GM19238 (cell line): ENCODE measurements at regions not wholly inside any gene's neighbourhood (a gene's known extent, or its start where the extent isn't known, plus 50 kb on each side); places are given as distances from the start of the nearest gene placed in this dataset.

Source experiments
- DNase-seq: peaks from one replicate; pipeline ENCODE4 v3.0.0; 2011; ENCODE audit warnings: low spot score; ENCODE audit not compliant: insufficient read length

DNA sequence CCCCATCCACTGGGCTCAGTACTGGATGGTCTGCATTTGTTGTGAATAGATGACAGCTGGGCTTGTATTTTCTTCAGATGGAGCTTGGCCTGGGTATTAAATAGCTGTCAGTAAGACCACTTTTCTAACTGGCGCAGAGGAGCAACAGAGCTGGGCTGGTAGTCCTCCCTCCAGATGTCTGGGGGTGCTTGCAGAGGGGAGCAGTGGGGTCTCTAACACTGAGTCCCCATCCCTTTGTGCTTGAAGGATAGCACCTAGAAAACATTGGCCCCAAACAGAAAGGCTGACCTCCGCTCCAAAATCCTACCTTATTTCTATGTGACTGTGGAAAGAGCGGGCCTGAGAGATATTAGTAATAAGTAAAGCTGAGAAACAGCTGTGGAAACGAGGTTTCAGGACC lies 131.6 kb upstream of the E2F8 start:
- no peak for DNase-seq

DNA sequence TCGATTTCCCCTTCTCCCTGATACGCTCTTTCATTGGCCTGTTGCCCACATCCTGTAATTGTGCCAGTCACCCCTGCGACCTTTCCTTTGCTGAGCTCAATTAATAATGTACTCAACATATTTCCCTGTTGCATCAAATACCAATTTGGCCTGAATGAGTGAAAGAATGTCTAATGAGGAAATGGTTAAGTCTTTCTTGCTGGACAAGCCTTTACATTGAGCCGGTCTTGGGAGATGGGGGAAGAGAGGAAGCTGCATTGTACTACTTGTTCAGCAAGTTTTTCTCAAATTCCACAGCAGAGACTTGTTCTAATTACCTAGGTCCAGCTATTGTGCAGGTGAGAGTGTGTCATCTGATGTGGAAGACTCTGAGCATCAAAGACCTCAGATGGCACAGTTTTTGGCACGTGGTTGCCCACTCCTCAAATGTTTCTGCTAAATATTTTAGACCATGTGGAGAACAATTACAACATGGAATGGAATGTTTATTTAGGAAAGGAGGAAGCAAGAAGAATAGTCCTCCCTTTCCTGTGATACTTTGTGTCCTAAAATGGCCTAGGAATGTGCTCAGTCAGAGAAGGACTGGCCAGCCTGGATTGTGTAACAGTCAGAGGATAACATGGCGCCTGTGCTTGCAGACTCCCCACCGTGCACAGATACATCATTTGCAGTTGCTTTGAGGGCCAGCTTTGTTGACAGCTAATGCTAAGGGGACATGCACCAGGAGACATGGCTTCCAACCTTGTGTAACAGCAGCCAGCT lies 129.5 kb upstream of the E2F8 start:
- no peak for DNase-seq

DNA sequence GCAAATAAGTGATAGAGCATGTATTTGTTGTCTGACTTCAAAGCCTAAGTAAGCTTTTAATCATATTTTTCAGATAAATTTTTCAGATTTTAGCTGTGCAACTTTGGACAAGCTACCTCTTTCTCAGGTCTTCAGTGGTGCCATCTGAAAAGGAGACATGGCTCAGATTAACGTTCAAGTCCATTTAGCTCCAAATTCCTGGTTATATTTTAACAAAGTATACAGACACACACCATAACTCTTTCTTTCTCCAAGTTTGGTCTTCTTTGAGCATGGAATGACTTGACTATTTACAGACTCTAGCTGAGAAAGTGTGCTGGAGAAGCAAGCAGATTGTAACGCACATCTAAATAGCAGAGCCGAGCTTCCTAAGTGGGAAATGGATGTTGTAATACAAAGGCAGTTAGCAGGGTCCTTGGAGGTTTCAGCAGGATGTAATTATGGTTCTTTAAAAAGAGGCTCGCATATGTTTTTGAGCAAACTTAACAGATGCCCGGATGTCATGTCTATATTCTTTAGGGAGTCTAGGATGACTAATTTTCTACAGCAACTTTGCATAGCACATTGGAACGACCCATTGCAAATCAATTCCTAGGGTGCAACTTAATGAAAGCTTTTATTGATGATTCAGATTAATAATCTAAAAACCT lies 128.1 kb upstream of the E2F8 start:
- DNase-seq: no peak

DNA sequence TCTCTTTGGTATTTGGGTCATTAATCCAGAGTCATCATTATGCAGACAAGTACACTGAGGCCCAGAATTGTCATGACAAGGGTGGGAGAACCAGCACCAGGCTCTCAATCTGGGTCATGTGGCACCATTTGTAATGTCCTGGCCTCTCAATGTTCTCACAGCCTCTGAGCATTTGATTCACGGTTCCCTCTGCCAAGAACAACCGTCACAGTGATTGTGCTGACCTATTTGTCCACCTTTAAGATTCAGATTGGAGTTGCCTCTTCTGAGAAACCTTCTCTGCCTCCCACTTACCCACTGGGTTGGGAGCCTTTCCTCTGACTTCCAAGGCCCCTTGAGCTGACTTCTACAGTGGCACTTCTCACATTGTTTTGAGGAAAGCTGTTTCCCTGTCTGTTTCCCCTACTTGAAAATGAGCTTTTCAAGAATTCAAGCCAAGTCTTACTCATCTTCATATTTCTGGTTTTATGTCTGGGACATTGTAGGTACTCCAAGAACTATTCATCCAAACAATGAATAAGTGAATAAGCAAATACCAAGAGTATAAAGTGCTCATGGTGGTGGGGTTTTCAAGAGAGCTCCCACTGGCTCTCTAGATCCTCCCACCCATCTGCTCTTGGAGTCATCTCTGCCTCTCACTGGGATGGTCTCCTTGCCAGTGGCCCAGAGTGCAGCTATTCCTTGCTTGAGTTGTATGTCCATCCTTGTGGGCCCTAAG lies 126.4 kb upstream of the E2F8 start:
- no peak for DNase-seq

DNA sequence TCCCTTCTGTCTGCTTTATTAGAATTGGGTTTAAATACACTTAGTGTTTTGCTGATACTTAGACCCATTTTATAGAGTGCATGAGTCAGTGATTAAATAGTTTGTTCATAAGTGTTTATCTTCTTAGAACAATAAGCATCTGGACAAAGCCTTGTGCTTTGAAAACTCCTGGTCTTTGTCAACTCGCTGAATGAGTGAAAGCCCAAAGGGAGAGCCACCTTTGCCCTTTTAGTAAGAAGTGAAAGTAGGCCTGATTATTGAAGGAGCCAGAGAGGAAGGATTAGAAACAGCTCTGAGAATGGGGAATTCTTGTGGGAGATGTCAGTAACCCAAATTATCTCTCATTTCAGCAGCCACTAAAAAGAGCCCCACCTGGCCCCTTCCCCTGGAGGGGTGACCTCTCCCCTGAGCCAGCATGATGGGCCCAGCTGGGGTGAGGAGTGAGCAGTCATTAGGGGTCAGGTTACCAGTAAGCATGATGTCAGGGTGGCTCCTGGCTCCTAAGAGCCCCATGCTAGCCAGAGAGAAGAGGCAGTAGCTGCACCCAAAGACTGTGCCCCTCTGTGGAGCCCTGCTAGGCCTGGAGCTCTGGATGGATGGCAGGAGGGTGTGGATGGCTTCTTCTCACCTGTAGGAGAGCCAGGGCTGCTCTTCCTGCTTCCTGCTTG lies 125.1 kb upstream of the E2F8 start:
- DNase-seq: no peak

DNA sequence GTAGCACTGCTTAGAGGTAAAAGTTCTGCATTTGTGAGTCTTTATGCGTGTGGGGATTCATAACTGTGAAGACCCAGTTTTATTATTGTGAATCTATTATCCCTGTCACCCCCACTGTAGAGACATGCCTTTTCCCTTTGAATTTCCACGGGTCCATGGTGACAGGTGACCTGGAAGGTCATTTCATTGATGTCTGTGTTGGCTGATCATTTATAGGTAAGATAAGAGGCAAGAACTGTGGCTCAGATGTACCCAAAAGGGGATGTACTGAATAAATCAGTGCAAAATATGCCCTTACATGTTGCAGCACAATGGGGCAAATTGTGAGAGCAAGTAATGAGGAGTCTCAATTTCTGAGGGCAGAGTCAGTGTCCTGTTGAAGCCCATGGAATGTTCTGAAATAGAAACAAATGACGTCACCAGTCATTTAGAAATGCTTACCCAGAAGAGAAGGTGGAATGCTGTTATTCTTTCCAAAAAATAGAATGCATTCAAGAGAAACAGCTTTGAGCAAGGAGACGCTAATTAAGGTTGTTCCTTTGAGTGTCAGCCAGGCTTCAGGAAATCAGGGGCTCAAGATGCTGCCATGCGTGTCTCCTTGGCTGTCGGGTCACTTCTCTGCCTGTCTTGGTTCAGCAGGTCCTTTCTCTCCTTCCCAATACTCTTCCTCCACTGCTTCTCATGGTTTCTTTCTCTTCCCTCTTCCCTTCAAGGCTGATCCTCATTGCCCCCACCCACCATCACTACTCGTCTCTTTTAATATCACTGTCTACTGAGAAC lies 118.7 kb upstream of the E2F8 start:
- DNase-seq: no peak

DNA sequence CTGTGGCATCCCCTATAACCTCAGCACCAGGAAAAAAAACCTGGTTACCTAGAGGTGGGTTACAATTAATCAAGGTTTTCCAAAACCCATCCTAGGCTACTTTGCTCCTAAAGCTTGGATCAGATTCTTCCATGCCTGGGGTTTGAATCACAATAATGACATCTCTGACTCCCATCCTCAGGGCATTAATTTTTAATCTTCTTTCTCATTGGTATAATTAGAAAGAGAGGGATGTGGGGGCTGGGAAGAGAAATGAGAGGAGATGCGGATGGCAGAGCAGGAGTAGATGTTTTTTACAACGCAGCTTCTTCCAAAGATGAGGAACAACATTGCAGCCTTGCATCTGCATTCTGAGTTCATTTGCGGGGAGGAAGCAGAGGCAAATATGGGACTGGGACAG lies 117.2 kb upstream of the E2F8 start:
- DNase-seq: no peak

DNA sequence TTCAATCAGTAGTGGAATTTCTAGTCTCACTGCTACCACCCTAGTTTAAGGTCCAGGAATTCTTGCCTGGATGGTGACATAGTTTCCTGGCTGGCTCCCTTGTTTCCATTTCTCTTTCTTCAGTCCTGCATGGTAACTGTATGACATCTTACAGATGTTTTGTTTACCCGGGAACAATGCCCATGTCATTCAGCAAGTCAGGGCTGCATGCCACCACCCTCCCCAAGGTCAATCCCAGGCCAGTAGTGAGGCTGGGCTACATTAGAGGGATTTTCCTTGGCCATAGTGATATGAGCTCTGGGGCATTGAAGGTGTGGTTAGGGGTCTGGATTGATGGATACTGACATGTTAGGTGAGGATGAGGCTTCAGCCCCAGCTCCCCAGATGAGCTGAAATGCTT lies 114.9 kb upstream of the E2F8 start:
- DNase-seq: no peak

DNA sequence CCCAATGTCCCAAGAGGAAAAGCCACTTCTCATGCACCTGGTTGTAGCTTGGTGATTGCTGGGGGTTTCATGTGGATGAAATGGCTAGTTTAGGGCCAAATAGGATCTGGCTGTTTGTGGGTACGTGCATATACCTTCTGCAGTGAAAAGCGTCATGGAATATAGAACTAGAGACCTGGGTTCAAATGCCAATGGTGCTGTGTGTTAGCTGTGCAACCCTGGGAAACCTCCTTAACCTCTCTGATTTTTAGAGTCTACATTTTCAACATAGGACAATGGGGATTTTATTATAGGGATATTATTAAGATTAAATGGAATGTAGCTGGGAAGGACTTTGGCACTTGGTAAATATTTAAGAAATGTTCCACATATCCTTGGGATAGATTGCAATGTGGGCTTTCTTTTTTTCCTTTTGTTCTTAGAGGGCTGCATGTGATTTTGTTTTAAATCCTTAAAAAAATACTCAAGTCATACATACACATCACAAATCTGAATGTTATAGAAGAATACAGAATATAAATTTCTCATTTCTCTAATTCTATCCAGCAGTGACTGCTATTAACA lies 112.6 kb upstream of the E2F8 start:
- no peak for DNase-seq

DNA sequence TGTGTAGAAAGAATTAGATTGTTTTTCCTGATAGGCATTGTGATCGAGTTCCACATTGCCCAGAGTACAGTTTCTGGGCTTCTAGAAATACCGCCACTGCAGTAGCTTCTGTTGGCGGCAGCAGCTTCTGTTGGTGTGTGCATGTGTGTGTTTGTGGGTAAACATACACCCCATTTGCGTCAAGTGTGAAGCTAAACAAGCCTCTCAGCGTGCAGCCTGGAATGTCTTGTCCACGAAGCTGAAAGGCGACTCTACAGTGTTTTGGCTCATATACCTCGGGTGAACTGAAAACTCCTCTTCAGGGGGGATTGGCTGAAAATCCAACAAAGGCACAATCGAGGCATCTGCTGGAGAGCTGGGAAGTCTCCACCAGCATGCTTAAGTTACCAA lies 112.0 kb upstream of the E2F8 start:
- no peak for DNase-seq

DNA sequence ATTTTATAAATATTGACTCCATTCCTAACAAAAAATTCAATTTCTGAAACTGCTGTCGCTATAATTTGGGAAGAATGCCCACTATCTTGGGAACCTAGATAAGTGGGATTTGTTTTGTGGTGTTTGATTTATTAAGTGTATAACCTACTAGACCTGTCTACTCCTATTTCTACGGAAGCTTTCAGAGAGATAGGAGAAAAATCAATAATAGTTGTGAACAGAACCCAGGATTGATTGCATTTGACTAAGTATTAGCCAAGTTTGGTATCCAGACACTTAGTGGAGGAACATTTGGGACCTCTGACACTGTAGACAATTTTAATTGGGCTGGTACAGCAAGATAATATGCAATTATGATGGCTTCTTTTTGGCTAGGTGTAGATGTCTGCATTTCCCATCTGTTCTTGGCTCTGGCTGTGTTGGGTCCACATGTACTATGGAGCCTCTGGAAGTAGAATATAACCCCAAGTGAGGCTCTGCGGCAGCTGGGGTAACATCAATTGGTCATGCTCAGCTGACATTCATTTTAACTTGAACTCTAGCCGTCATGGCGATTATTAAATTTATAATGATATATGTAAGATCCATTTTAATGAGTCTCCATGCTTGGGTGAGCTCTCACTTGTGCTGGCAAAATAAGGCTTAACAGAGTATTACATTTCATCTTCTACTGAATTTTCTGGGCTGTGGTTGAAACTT lies 111.5 kb upstream of the E2F8 start:
- no peak for DNase-seq

DNA sequence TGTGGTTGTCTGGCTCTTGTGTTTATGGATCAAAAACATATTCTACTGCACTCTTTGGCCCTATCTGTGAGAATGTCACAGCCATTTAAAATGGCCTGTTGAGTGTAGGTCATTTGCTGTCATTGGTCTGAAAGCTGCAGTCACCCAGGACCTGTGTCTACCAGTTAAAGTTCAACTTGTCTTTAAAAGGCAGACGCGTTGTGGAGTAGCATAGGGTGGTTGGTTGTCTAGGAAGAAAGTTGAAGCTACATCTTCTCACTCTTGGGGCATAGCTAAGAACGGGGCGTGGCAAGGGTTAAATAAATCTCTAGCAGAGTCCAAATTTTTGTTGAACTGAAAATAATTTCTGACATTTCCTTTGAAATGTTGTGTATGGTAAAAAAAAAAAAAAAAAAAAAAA lies 110.7 kb upstream of the E2F8 start:
- no peak for DNase-seq

DNA sequence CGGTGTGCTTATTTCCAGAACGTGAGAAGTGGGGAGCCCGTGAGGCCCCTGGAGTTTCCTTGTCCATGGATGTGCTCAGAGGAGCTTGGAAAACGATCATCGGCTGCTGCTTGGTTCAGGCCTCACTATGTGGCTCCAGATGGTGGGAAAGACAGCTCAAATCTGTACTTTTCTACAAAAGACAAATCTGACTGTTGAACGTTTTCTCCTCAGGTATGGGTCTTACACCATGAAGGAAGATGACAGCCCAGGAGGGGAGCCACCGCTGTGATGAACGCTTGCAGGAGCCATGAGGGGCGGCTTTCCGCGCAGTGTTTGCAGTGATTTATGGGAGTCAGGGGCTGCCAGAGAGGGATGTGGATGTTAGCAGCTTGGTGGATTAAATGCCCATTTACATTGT lies 109.4 kb upstream of the E2F8 start:
- DNase-seq: no peak

DNA sequence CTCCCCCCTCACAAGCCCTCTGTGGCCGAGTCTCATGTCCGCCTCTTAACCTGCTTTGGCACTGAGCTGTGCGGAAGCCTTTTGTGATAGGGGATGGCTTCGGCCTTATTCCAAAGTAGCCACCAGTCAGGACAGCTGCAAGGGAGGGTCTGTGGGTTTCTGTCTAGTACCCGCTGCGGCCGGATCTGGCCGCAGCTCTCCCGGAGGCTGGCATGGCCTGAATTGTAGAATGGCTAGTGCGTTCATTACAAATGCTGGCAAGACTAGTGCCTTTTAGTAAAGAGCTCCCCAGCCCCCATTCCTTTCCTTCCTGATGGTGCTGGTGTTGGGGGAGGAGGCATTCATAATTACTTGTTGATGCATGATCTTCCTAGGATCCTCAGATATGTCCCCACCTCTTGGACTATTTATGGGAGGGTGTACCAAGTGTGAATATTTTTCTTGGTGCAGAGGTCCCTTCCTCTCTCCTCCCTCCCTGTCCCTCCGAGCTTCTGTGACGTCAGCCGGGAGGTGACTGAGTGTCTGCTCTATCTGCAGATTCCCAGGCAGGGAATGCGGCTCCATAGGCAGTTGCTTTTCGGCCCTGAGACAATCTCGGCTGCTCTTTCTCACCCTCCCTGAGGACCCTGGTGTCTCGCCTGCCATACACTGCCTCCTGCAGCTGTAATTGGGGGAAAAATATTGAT lies 108.7 kb upstream of the E2F8 start:
- no peak for DNase-seq

DNA sequence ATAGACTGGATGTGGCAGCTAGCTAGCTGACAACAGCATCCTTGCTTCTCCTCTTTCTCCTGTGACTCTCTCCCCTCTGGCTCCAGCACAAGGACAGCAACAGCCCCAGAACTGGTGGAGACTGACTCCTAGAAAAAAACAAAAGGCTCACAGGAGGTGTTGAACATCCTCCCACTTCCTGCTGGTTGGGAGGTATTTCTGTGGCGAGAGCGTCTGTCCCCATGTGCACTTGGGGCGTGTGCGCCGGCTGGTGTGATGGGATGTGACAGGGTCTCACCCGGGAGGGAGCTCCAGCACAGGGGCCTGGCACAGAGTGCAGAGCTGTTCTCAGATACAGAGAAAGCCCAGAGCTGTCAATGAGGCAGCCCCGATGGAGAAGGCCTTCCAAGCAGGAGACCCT lies 107.2 kb upstream of the E2F8 start:
- DNase-seq: no peak

DNA sequence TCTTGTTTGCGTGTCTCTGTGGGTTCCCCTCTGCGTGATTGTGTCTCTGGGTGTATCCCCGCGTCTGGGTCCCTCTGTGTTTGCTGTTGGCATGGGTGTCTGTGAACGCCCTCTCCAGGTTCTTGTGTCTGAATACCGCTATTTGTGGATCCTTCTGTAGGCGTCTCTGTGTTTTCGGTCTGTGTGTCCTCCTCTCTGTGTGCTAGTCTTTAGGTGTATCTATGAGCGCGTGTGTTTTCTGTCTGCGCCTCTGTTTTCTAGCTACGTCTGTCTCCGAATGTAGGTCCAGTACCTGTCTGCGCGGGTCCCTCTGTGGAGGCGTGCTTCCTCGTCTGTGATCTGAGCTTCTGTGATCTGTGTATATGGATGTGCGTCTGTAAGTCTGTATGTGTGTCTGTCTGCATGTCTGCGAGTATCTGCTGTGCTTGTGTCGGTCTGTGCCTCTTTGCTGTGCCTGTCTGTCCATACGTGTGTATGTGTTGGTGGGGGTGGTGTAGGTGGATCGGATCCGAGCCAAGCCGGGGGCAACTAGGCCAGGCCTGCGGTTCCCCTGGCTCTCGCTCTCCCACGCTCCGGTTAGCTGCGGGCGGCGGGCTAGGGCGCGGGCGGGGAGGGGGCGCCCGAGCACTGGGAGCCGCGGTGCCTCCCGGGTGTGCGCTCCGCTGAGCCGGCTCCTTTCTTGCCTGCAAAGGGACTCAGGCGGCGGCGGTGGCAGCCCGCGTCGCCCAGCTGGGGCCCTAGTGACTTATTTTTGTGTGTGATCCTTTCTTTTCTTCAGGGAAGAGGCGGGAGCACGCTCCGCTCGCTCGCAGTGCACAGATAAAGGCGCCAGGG lies 105.3 kb upstream of the E2F8 start:
- DNase-seq: no peak

DNA sequence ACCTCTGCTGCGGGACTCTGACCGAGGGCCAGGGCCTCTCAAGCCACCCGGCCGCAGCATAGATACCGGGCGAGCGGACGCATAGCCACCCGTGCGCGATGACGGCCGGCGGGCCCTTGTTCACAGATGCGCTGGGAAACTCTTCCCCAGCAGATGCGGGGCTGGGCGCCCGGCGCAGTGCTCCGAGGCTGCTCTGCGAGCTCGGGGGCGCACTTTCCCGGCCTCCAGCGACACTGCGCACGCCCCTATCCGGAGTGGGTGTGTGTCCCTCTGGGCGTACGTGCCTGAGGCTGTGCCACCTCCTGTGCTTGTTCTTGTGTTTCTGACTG lies 104.7 kb upstream of the E2F8 start:
- no peak for DNase-seq

DNA sequence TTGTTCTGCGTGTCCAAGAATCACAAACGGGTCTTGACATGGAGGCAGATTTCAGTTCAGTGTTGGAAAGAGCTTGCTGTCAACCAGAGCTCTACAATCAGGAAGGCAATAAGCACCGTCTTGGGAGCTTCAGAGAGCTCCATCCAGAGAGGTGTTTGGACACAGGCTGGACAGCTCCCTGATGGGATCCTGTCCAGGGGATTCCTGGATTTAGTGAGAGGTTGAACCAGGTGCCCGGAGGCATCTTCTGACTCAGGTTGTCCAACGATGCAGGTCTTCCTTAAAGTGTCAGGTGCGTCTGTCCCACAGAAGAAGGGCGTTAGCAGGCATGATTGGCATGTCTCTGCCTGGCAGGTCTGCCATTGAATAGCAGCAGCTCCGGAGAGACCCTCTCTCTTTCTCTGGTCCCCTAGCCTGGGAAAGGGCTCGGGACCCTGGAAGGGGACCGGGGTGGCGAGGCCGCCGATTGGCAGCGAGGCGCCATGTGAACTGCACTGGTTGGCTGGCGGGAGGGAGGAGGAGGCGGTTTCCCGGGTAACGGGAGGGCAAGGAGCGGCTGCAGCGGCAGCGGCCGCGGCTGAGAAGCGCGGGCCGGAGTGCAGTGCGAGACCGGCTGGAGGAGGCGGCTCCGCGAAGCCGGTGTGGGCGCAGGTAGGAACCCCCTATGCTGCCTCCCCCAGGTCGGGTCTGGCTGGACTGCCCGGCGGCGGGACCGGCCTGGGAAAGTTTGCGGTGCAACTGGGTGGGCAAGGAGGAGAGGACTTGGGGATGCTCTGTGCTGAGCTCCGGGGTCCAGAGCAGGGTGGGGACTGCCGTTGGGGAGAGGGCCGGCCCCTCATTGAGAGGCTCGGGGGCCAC lies 104.1 kb upstream of the E2F8 start:
- no peak for DNase-seq
